ENCODE measurements at regions not wholly inside any gene's neighbourhood (a gene's known extent, or its start where the extent isn't known, plus 50 kb on each side); places are given as distances from the start of the nearest gene placed in this dataset.

DNA sequence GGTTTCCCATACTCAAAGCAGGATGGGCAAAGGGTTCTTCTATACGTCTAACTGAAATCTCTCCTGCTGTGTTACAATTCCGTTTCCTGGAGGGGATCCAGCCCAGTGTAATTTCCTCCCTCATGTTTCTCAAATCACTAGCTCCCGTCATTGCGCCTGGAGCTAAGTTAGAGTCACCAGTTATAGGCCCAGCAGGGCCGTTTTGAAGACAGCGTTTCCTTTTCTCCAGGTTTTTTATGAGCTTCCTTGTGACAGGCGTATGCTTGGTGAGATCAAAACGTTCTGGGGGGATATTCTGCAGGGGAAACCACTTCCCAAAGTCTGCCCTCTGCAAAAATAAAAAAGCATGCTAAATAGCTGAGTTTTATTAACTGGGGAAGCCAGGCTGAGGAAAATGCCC lies 53.0 kb upstream of the WWC1 start:
- Histone ChIP-seq H3K4me1 (replicated peaks in 1 of 2) (no peaks in the 10 kb centered on the region), H3K27ac (no peak overlapping the region), H3K36me3 (replicated peaks in 1 of 2) (no peaks in the 10 kb centered on the region), H3K27me3 (no peaks in the 10 kb centered on the region), H3K4me3 (no peak overlapping the region), H3K9me3 (replicated peaks in 1 of 3) (no peaks in the 10 kb centered on the region)
- no peak for DNase-seq
- 49 to 62% (median 58%) methylated on average over 8 of the region's 8 CpGs for WGBS, 4 donors
- TF ChIP-seq POLR2A (IDR thresholded peaks at IDR 0.05): no peak
- TF ChIP-seq, protein P1, sequence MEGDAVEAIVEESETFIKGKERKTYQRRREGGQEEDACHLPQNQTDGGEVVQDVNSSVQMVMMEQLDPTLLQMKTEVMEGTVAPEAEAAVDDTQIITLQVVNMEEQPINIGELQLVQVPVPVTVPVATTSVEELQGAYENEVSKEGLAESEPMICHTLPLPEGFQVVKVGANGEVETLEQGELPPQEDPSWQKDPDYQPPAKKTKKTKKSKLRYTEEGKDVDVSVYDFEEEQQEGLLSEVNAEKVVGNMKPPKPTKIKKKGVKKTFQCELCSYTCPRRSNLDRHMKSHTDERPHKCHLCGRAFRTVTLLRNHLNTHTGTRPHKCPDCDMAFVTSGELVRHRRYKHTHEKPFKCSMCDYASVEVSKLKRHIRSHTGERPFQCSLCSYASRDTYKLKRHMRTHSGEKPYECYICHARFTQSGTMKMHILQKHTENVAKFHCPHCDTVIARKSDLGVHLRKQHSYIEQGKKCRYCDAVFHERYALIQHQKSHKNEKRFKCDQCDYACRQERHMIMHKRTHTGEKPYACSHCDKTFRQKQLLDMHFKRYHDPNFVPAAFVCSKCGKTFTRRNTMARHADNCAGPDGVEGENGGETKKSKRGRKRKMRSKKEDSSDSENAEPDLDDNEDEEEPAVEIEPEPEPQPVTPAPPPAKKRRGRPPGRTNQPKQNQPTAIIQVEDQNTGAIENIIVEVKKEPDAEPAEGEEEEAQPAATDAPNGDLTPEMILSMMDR (IDR thresholded peaks at IDR 0.05): no peak
- intact Hi-C loops (cut with DNase I): no loop called here

DNA sequence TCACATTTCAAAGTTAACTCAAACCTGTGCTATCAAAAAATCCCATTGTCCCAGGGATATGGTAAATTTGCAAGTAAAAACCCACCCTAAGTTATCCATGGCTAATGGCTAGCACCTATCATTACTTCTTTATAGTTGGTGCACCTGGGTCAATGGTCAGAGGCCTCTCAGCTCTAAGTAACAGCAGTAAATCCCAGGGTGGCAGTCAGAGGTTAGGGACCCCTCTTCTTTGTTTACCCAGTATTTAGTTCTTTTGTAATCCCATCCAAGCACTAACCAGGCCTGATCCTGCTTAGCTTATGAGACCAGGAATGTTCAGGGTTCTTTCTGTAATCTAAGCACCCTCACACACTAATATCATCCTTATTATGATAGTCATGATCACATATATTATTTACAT lies 52.1 kb upstream of the WWC1 start:
- TF ChIP-seq POLR2A (IDR thresholded peaks at IDR 0.05): no peak
- TF ChIP-seq, protein P1 (IDR thresholded peaks at IDR 0.05): no peak
- Histone ChIP-seq H3K36me3 (replicated peaks in 1 of 2) (no peaks in the 10 kb centered on the region), H3K27ac (no peak overlapping the region), H3K9me3 (replicated peaks in 1 of 3) (no peaks in the 10 kb centered on the region), H3K4me1 (replicated peaks in 1 of 2) (no peaks in the 10 kb centered on the region), H3K4me3 (no peak overlapping the region), H3K27me3 (no peaks in the 10 kb centered on the region)
- no peak for DNase-seq
- intact Hi-C loops (cut with DNase I): no loop called here

Small RNA genes in the stretch of these regions (small RNA-seq; reads per million reads assigned to genes)
- 0 reads per million in 2 donors for gene AC026403.1
- gene RF00561: 0 reads per million in 2 donors
- gene RN7SKP60: 0 reads per million in 2 donors
- gene RNU6-168P: 0 reads per million in 2 donors
- 0 reads per million in 2 donors for gene RNU6-209P
